Panc1 (cell line): ENCODE measurements at regions not wholly inside any gene's neighbourhood (a gene's known extent, or its start where the extent isn't known, plus 50 kb on each side); places are given as distances from the start of the nearest gene placed in this dataset.

ENCODE experiments used
- ATAC-seq: fragments of 200-7000 bp; cut with Tn5 transposase; 2 replicates; pipeline ENCODE4 v1.9.1; 2020; ENCODE audit warnings: mild to moderate bottlenecking, moderate library complexity
- BruUV-seq: library from RNA; stranded (reverse); fragments of 400-500 nt; replicated peaks from 2 replicates; lab custom pipeline; 2021; lab: Mats Ljungman, UMichigan
- CTCF ChIA-PET: fragments of 300-600 bp; sonication (Branson Sonifier 250); formaldehyde crosslinking; loops from one replicate; lab custom pipeline; 2022; ENCODE audit warnings: antibody characterized with exemption; lab: Charles Lee
- POLR2A ChIA-PET: fragments of 300-600 bp; sonication (Branson Sonifier 250); formaldehyde crosslinking; loops from one replicate; lab custom pipeline; 2022; ENCODE audit warnings: antibody characterized with exemption; lab: Charles Lee
- DNase-seq: peaks from one replicate; pipeline ENCODE4 v3.0.0-alpha.2; 2010; ENCODE audit warnings: low read depth, low spot score
- H3K27ac ChIP-seq: 2 replicates; pipeline ENCODE4 v1.5.1; 2011; ENCODE audit warnings: mild to moderate bottlenecking, low read length, inconsistent platforms
- H3K27me3 ChIP-seq: fragments of 200-500 bp; sonication (Bioruptor generic); 2 replicates; pipeline ENCODE4 v1.6.0; 2014; ENCODE audit warnings: low read length, inconsistent platforms; ENCODE audit not compliant: control insufficient read depth, insufficient read depth
- H3K36me3 ChIP-seq: fragments of 200-500 bp; sonication (Bioruptor generic); 2 replicates; pipeline ENCODE4 v1.5.1; 2014; ENCODE audit warnings: inconsistent platforms, mild to moderate bottlenecking, low read length, moderate library complexity; ENCODE audit not compliant: control insufficient read depth, insufficient read depth
- H3K4me1 ChIP-seq: 2 replicates; pipeline ENCODE4 v1.5.1; 2011; ENCODE audit warnings: inconsistent platforms, mild to moderate bottlenecking, low read length, moderate library complexity; ENCODE audit not compliant: control insufficient read depth, insufficient read depth
- H3K4me3 ChIP-seq, 2 experiments: 2 replicates each; pipeline ENCODE4 v1.5.1; 2011 to 2012; ENCODE audit warnings: low read depth in 2 of 2, low read length in 2 of 2, mild to moderate bottlenecking in 2 of 2, inconsistent platforms in 1 of 2, moderate library complexity in 1 of 2
- H3K9me3 ChIP-seq: fragments of 200-500 bp; sonication (Bioruptor generic); 2 replicates; pipeline ENCODE4 v1.5.1; 2014; ENCODE audit warnings: low read depth, mild to moderate bottlenecking, inconsistent platforms, low read length, moderate library complexity; ENCODE audit not compliant: control insufficient read depth, insufficient read depth
- POLR2AphosphoS5 ChIP-seq: IDR thresholded peaks from 2 replicates; pipeline ENCODE4 v1.6.1; 2012; ENCODE audit warnings: mild to moderate bottlenecking, low read depth, low read length, moderate library complexity
- SIN3A ChIP-seq: IDR thresholded peaks from 2 replicates; pipeline ENCODE4 v1.6.1; 2012; ENCODE audit warnings: low read depth, mild to moderate bottlenecking, low read length, moderate library complexity, borderline replicate concordance; ENCODE audit not compliant: insufficient read depth
- TCF7L2 ChIP-seq: IDR thresholded peaks from 2 replicates; pipeline ENCODE4 v1.6.1; 2011; ENCODE audit warnings: mild to moderate bottlenecking, low read depth, low read length, inconsistent platforms
- in situ Hi-C: cut with HindIII; loops from 2 replicates; pipeline ENCODE4 v1.10.0; 2016; ENCODE audit warnings: low sequenced_read_pairs, low pct_unique_long_range_greater_than_20kb
- intact Hi-C: fragments of 100-400 bp; cut with micrococcal nuclease; formaldehyde crosslinking; loops from one replicate; pipeline ENCODE4 v1.10.0; 2022; ENCODE audit not compliant: unreplicated experiment
- TF ChIP-seq, protein P1 (sequence below): fragments of 450-650 bp; IDR thresholded peaks from 2 replicates; pipeline ENCODE4 v1.5.1; 2017; ENCODE audit warnings: mild to moderate bottlenecking
- TF ChIP-seq, protein P2 (sequence below), 2 experiments: IDR thresholded peaks; 2 replicates each; pipeline ENCODE4 v1.6.1; 2011 to 2012; ENCODE audit warnings: low read depth in 2 of 2, control low read depth in 1 of 2, low read length in 1 of 2, mild to moderate bottlenecking in 1 of 2, moderate library complexity in 1 of 2; ENCODE audit not compliant: insufficient read depth in 1 of 2

DNA sequence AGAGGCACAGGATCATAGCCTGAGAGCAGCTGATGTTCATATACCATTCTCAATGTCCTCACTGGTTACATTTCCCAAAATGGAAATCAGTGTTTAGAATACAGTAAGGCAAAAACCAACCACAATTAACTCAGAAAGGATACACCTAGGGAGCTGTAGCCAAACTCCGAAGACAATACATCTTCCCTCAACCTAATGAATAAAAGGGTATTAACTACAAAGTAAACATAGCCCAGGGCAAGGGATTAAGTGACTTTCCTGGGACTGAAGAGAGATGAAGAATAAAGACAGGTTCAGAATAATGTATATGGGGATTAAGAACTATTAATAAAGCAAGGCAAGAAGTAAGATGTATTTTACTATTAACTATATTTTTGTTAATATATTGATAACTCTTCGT lies 79.5 kb downstream of the RPS29 start:
- H3K9me3 ChIP-seq: no peaks in the 10 kb centered on the region
- H3K4me3 ChIP-seq: no peak overlapping the region
- no peaks in the 10 kb centered on the region for H3K4me1 ChIP-seq
- TF ChIP-seq POLR2AphosphoS5 (no peak), TCF7L2 (no peak), SIN3A (no peak)
- TF ChIP-seq, protein P1, sequence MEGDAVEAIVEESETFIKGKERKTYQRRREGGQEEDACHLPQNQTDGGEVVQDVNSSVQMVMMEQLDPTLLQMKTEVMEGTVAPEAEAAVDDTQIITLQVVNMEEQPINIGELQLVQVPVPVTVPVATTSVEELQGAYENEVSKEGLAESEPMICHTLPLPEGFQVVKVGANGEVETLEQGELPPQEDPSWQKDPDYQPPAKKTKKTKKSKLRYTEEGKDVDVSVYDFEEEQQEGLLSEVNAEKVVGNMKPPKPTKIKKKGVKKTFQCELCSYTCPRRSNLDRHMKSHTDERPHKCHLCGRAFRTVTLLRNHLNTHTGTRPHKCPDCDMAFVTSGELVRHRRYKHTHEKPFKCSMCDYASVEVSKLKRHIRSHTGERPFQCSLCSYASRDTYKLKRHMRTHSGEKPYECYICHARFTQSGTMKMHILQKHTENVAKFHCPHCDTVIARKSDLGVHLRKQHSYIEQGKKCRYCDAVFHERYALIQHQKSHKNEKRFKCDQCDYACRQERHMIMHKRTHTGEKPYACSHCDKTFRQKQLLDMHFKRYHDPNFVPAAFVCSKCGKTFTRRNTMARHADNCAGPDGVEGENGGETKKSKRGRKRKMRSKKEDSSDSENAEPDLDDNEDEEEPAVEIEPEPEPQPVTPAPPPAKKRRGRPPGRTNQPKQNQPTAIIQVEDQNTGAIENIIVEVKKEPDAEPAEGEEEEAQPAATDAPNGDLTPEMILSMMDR: no peak
- POLR2A ChIA-PET: no interaction called here
- H3K27me3 ChIP-seq: no peaks in the 10 kb centered on the region
- no peaks in the 10 kb centered on the region for H3K36me3 ChIP-seq
- no TSS peak for BruUV-seq
- CTCF ChIA-PET: no interaction called here
- intact Hi-C loops (no loop called here), in situ Hi-C loops (no loop called here)
- ATAC-seq (no peak), DNase-seq (no peak)
- no peak overlapping the region for H3K27ac ChIP-seq

DNA sequence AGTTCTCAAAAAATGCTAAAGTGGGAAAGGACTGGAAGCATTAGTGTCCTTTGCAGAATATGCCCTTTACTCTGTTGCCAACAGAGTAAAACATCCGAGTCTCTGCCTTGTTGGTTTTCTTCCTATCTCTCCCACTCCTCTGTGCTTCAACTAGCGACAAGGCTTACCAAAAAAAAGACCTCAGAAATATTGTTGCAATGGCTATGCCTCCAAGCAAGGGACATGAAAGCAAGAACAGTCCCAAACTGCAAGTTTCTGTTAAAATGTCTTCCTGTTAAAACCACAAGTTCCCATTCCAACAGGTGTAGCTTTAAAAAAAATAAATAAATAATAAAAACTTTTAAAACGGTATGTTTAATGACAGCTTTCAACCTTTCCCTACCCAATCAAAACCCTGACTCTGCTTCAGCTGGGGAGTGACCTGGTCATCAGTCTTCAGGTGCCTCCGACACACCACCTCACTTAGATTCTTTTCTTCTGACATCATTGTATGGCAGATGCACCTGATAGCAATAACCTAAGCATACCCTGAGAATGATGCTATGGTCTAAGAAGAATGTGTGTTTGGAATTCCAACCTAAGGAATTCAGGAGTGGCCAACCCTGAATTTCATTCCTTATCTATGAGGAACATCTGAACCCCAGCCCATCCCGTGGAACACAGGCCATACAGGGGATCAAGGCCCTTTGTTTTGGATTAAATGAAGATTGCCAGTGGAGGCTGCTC lies 81.0 kb downstream of the RPS29 start:
- Histone ChIP-seq H3K9me3 (no peaks in the 10 kb centered on the region), H3K36me3 (no peaks in the 10 kb centered on the region), H3K27ac (no peak overlapping the region), H3K4me1 (no peaks in the 10 kb centered on the region), H3K4me3 (no peak overlapping the region), H3K27me3 (no peaks in the 10 kb centered on the region)
- POLR2A ChIA-PET: no interaction called here
- no TSS peak for BruUV-seq
- ATAC-seq (no peak), DNase-seq (no peak)
- intact Hi-C loops (no loop called here), in situ Hi-C loops (no loop called here)
- CTCF ChIA-PET: no interaction called here
- TF ChIP-seq, protein P1: no peak
- TF ChIP-seq POLR2AphosphoS5: no peak
- TF ChIP-seq SIN3A: no peak
- TF ChIP-seq, protein P2, sequence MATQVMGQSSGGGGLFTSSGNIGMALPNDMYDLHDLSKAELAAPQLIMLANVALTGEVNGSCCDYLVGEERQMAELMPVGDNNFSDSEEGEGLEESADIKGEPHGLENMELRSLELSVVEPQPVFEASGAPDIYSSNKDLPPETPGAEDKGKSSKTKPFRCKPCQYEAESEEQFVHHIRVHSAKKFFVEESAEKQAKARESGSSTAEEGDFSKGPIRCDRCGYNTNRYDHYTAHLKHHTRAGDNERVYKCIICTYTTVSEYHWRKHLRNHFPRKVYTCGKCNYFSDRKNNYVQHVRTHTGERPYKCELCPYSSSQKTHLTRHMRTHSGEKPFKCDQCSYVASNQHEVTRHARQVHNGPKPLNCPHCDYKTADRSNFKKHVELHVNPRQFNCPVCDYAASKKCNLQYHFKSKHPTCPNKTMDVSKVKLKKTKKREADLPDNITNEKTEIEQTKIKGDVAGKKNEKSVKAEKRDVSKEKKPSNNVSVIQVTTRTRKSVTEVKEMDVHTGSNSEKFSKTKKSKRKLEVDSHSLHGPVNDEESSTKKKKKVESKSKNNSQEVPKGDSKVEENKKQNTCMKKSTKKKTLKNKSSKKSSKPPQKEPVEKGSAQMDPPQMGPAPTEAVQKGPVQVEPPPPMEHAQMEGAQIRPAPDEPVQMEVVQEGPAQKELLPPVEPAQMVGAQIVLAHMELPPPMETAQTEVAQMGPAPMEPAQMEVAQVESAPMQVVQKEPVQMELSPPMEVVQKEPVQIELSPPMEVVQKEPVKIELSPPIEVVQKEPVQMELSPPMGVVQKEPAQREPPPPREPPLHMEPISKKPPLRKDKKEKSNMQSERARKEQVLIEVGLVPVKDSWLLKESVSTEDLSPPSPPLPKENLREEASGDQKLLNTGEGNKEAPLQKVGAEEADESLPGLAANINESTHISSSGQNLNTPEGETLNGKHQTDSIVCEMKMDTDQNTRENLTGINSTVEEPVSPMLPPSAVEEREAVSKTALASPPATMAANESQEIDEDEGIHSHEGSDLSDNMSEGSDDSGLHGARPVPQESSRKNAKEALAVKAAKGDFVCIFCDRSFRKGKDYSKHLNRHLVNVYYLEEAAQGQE (IDR thresholded peaks at IDR 0.05; ENCODE audit: insufficient read depth in 1 of 2, low read depth in 2 of 2, low read length in 1 of 2): no peak
- TF ChIP-seq TCF7L2: no peak
